ENCODE measurements at regions not wholly inside any gene's neighbourhood (a gene's known extent, or its start where the extent isn't known, plus 50 kb on each side); places are given as distances from the start of the nearest gene placed in this dataset.

DNA sequence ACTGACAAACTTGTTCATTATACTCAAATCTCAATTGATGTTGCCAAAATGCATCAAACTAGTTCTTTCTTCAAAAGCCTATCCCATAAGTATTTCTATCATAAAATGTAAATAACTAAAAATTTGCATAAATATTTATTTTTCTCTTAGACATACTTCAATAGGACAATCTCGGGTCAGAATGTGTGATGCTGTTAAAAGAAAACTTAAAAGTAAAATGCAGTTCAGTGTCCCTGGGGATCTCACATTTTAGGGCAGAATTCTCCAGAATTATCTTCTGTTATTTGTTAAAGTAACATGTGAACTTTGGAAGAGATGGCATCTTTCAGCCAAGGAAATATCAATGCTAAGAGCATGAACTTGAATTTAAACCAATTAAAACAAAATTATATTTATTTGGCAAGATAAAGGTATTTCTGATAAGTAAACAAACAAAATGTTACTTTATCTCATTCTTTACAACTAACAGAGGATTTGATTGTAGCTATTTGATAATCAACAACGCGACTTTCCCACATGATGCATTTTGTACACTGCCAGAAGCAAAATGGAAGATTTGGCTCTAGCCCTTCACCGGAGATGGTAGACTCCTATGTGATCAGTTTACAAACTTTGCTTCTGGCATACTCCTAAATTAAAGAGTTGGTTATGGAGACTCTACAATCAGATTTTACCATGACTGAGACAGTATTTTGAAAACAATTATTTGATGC is 169.5 kb upstream of the EDNRB start:
- H3K4me3 ChIP-seq (ENCODE audit: low read depth, low read length), result no peak overlapping the region
- TF ChIP-seq, protein P1, sequence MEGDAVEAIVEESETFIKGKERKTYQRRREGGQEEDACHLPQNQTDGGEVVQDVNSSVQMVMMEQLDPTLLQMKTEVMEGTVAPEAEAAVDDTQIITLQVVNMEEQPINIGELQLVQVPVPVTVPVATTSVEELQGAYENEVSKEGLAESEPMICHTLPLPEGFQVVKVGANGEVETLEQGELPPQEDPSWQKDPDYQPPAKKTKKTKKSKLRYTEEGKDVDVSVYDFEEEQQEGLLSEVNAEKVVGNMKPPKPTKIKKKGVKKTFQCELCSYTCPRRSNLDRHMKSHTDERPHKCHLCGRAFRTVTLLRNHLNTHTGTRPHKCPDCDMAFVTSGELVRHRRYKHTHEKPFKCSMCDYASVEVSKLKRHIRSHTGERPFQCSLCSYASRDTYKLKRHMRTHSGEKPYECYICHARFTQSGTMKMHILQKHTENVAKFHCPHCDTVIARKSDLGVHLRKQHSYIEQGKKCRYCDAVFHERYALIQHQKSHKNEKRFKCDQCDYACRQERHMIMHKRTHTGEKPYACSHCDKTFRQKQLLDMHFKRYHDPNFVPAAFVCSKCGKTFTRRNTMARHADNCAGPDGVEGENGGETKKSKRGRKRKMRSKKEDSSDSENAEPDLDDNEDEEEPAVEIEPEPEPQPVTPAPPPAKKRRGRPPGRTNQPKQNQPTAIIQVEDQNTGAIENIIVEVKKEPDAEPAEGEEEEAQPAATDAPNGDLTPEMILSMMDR (IDR thresholded peaks at IDR 0.05; ENCODE audit: insufficient read depth, low read depth, low read length, missing control alignments), result no peak
- DNase-seq (ENCODE audit: low read depth), result no peak

DNA sequence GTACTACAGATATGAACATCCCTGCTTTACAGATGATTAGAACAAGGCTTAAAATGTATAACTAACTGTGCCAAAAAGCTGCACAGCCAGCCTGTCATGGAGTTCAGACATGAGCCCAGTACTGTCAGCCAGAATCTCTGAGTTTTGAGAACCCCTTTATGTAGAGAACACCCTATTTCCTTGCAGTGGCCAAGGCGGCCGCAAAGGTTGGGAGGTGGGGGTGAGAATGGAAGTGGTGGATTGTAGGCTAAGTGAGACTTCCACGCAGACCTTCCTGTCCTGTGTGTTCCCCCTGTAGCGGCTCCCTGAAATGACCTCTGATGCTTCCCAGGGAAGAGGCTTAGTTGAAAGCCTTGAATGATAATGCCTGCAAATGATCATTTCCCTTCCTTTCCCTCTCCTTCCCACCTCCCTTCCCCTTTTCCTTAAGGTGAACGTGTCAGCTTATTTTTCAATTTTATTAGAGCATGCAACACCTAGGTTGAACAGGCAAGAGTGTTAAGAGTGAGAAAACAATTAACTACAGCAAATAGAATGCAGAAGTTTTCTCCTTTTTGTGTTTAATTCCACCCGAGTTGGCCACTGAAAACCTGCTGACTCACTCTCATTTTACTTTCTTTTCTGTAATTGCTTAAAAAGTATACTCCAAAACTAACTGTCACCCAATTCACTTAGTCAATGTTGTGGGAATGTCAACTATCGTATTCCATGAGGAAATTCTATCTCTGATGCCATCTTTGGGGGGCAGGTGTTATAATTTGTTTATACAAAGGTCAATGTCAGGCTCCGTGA is 167.0 kb upstream of the EDNRB start:
- DNase-seq (ENCODE audit: low read depth), result no peak
- TF ChIP-seq, protein P1 (IDR thresholded peaks at IDR 0.05; ENCODE audit: insufficient read depth, low read depth, low read length, missing control alignments), result no peak
- H3K4me3 ChIP-seq (ENCODE audit: low read depth, low read length), result no peak overlapping the region

DNA sequence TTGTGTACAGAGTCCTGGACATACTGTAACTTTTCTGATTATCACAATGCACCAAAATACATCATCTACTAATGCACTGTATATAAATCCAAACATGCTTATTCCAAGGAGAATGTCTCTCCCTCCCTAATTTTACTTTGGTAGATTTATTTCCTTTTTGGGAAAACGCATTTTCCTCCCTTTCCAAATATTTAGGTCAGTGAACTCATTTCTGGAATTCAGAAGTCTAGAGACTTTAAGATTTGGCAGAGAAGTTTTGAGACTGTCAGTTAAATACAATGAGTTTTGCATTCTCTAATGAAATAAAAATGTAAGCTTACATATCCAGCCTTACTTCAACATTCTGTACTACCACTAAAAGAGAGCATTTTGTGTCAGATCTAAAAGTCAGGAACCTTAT is 165.8 kb upstream of the EDNRB start:
- TF ChIP-seq, protein P1 (IDR thresholded peaks at IDR 0.05; ENCODE audit: insufficient read depth, low read depth, low read length, missing control alignments), result no peak
- DNase-seq (ENCODE audit: low read depth), result no peak
- H3K4me3 ChIP-seq (ENCODE audit: low read depth, low read length), result no peak overlapping the region

DNA sequence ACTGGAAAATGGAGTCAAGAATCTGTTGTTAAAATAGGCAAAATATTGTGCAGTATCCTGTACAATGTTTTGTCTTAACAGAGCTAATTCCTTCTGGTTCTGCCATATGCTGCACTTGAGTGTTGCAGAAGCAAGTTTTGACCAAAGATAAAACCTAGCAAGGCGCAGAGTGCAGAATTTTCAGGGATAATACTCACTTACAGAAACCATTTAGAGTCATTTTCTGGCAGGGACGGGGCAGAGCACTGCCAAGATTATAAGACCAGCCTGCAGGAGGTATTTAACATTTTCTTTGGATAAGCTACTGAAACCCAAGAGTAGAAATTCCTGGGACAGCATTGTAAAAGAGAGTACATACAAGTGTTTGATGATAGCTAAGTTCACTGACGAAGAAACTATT is 159.5 kb upstream of the EDNRB start:
- DNase-seq (ENCODE audit: low read depth), result no peak
- H3K4me3 ChIP-seq (ENCODE audit: low read depth, low read length), result no peak overlapping the region
- TF ChIP-seq, protein P1 (IDR thresholded peaks at IDR 0.05; ENCODE audit: insufficient read depth, low read depth, low read length, missing control alignments), result no peak

DNA sequence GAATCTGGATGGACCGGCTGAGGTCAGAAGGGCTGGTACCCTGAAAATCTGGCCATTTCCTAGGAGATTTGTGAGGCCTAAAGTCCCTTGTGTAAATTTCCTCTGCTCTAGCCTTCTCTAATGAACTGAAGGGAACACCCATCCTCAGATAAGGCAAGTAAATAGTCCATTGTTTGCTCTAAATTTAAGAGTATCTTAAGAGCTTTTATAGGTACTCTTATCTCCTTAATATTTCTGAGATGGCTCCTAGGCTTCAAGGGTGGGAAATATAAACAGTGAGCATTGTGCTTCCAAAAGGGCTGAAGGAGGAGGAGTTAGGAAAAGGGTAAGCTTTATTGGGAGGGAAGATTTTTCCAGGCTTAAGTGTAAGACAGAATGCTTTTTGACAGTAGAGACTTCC is 148.7 kb upstream of the EDNRB start:
- H3K4me3 ChIP-seq (ENCODE audit: low read depth, low read length), result no peak overlapping the region
- DNase-seq (ENCODE audit: low read depth), result no peak
- TF ChIP-seq, protein P1 (IDR thresholded peaks at IDR 0.05; ENCODE audit: insufficient read depth, low read depth, low read length, missing control alignments), result no peak

DNA sequence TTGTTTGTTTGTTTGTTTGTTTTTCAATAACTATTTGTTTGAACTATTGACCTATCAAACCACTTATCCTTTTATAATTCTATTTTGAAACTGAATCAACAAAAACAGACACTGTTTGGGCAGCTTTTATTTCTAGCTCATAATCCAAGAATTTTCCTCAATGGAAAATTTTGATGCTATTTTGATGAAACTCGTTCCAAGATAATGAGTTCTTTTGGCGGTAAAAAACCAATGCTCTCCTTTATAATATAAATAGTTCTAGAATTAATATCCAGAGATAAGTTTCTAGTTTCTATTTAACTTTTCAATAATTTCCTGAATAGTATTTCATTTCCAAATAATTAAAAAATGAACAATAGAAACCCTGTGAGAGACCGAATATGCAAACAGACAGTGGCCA is 146.5 kb upstream of the EDNRB start:
- no peak overlapping the region for H3K4me3 ChIP-seq (ENCODE audit: low read depth, low read length)
- DNase-seq (ENCODE audit: low read depth), result no peak
- TF ChIP-seq, protein P1 (IDR thresholded peaks at IDR 0.05; ENCODE audit: insufficient read depth, low read depth, low read length, missing control alignments), result no peak
